GM12892 (cell line): ENCODE measurements at regions not wholly inside any gene's neighbourhood (a gene's known extent, or its start where the extent isn't known, plus 50 kb on each side); places are given as distances from the start of the nearest gene placed in this dataset.

Source experiments
- POLR2AphosphoS5 ChIP-seq: IDR thresholded peaks from 2 replicates; pipeline ENCODE4 v1.6.1; 2011; ENCODE audit warnings: low read depth, low read length, control low read depth
- TAF1 ChIP-seq: IDR thresholded peaks from 2 replicates; pipeline ENCODE4 v1.6.1; 2011; ENCODE audit warnings: low read depth, mild to moderate bottlenecking, control low read depth, low read length, borderline replicate concordance

DNA sequence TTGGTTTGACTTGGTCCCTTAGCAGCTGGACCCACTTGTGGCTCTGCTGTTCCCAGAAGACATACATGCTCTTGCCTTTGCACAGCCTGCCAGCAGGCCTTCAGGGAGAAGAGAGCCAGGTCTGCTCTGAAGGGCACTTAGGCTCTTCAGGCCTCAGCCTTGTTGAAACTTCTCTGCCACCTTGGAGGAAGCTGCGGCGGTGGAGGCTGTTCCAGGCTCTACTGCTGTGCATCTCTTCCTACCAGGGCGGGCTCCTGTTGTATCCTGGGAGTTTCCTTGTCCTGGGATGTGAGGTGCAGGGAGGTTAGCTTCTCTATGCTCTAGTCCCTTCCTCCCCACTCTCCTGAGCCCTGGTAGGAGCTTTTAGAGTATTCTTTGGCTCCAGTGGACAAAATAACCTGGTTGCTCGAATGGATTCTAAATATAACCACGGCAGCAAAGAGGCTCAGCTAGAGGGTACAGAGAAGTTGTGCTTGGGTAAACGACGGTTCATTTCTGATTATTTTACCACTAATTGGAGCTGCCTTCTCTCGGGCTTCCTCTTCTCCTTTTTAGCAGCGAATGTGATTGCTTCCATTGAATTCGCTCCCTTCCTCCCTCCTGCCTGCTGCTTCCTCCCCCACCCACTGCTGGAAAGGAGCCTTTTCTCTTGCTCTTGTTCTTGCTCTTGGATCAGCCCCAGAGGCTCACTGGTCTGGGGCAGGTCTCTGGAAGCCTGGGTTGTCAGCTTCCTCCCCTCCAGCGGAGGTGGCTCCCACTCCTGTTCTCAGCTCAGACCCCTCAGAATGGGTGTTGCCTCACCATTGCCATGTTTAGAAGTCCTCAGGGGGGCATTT lies 126.6 kb upstream of the CACNA1E start:
- no peak for TF ChIP-seq POLR2AphosphoS5
- no peak for TF ChIP-seq TAF1
